Germinal center (tissue), 1 donor: ENCODE measurements at regions not wholly inside any gene's neighbourhood (a gene's known extent, or its start where the extent isn't known, plus 50 kb on each side); places are given as distances from the start of the nearest gene placed in this dataset.
A peak's percentile ranks its signal among the peaks of the same experiment; 100 is the strongest.

ENCODE experiments used
- DNase-seq: peaks from one replicate; pipeline ENCODE4 v3.0.0; 2012; ENCODE audit warnings: mixed read lengths, low spot score

GRCh38 chr19:13606156-13606555 lies 99.9 kb upstream of the CACNA1A start:
- DNase-seq, result no peak

- DNase-seq, result no peak
These were observed 98.8 kb upstream of the CACNA1A start for GRCh38 chr19:13604902-13605586.

- DNase-seq, result no peak
These were observed 94.5 kb upstream of the CACNA1A start for GRCh38 chr19:13600802-13601201.

- DNase-seq, result no peak
These were observed 93.8 kb upstream of the CACNA1A start for GRCh38 chr19:13600091-13600490.

GRCh38 chr19:13599681-13600080 lies 93.4 kb upstream of the CACNA1A start:
- no peak for DNase-seq

GRCh38 chr19:13598098-13598497 lies 91.8 kb upstream of the CACNA1A start:
- no peak for DNase-seq

GRCh38 chr19:13597640-13598039 lies 91.4 kb upstream of the CACNA1A start:
- peak; percentile 79 for DNase-seq

- DNase-seq, result peak; percentile 77
These were observed 82.9 kb upstream of the CACNA1A start for GRCh38 chr19:13588957-13589833.

- DNase-seq, result no peak
These were observed 79.2 kb upstream of the CACNA1A start for GRCh38 chr19:13585512-13585911.

- no peak for DNase-seq
These were observed 77.5 kb upstream of the CACNA1A start for GRCh38 chr19:13583753-13584152.

GRCh38 chr19:13583114-13583513 lies 76.8 kb upstream of the CACNA1A start:
- no peak for DNase-seq

GRCh38 chr19:13581576-13581975 lies 75.3 kb upstream of the CACNA1A start:
- DNase-seq, result no peak

- DNase-seq, result no peak
These were observed 73.2 kb upstream of the CACNA1A start for GRCh38 chr19:13579388-13580060.

- no peak for DNase-seq
These were observed 70.4 kb upstream of the CACNA1A start for GRCh38 chr19:13576726-13577125.

- DNase-seq, result no peak
These were observed 68.7 kb upstream of the CACNA1A start for GRCh38 chr19:13574933-13575332.

GRCh38 chr19:13573056-13573667 lies 66.9 kb upstream of the CACNA1A start:
- no peak for DNase-seq

- no peak for DNase-seq
These were observed 55.2 kb upstream of the CACNA1A start for GRCh38 chr19:13561461-13561860.

GRCh38 chr19:13557756-13558398 lies 51.6 kb upstream of the CACNA1A start:
- DNase-seq, result no peak

- no peak for DNase-seq
These were observed 50.3 kb upstream of the CACNA1A start for GRCh38 chr19:13556552-13556951.
